Erythroblast (primary cell): ENCODE measurements at regions not wholly inside any gene's neighbourhood (a gene's known extent, or its start where the extent isn't known, plus 50 kb on each side); places are given as distances from the start of the nearest gene placed in this dataset.

ENCODE experiments used
- GATA1 ChIP-seq: IDR thresholded peaks from 2 replicates; pipeline ENCODE4 v1.6.1; 2011; ENCODE audit warnings: low read depth, mild to moderate bottlenecking, control low read depth, low read length, moderate library complexity
- POLR2A ChIP-seq: IDR thresholded peaks from 2 replicates; pipeline ENCODE4 v1.6.1; 2011; ENCODE audit warnings: mild to moderate bottlenecking, low read length

GRCh38 chr11:131190446-131190845 is 180.0 kb upstream of the NTM start:
- TF ChIP-seq POLR2A (no peak), GATA1 (no peak)
